Smooth muscle cell (in vitro differentiated cells): ENCODE measurements at regions not wholly inside any gene's neighbourhood (a gene's known extent, or its start where the extent isn't known, plus 50 kb on each side); places are given as distances from the start of the nearest gene placed in this dataset.
A peak's percentile ranks its signal among the peaks of the same experiment; 100 is the strongest.

Experiments
- DNase-seq: peaks from one replicate; lab custom pipeline; 2025; ENCODE audit not compliant: unreplicated experiment; lab: John Stamatoyannopoulos, UW
- H2AFZ ChIP-seq: fragments of 200-600 bp; sonication (generic); 2 replicates; pipeline ENCODE4 v1.6.0; 2016; ENCODE audit warnings: antibody characterized with exemption, low read depth, mild to moderate bottlenecking
- H3F3A ChIP-seq: fragments of 200-600 bp; sonication (generic); 2 replicates; pipeline ENCODE4 v1.6.0; 2017; ENCODE audit warnings: antibody characterized with exemption, low read depth
- H3K27ac ChIP-seq: fragments of 200-600 bp; sonication (generic); 2 replicates; pipeline ENCODE4 v1.5.1; 2016; ENCODE audit warnings: low read depth, mild to moderate bottlenecking
- H3K27me3 ChIP-seq: fragments of 200-600 bp; sonication (generic); 2 replicates; pipeline ENCODE4 v1.6.1; 2016; ENCODE audit warnings: low read depth, mild to moderate bottlenecking
- H3K36me3 ChIP-seq: fragments of 200-600 bp; sonication (generic); 2 replicates; pipeline ENCODE4 v1.5.1; 2016; ENCODE audit warnings: low read depth
- H3K4me1 ChIP-seq: fragments of 200-600 bp; sonication (generic); 2 replicates; pipeline ENCODE4 v1.5.1; 2016; ENCODE audit warnings: low read depth
- H3K4me2 ChIP-seq: fragments of 200-600 bp; sonication (generic); 2 replicates; pipeline ENCODE4 v1.6.0; 2016; ENCODE audit warnings: mild to moderate bottlenecking
- H3K4me3 ChIP-seq: fragments of 200-600 bp; sonication (generic); 2 replicates; pipeline ENCODE4 v1.5.1; 2016; ENCODE audit warnings: mild to moderate bottlenecking
- H3K79me2 ChIP-seq: fragments of 200-600 bp; sonication (generic); 2 replicates; pipeline ENCODE4 v1.6.0; 2016; ENCODE audit warnings: low read depth, mild to moderate bottlenecking
- H3K9ac ChIP-seq: fragments of 200-600 bp; sonication (generic); 2 replicates; pipeline ENCODE4 v1.6.0; 2016; ENCODE audit warnings: low read depth
- H3K9me3 ChIP-seq: fragments of 200-600 bp; sonication (generic); replicated peaks from 2 replicates; pipeline ENCODE4 v1.5.1; 2016; ENCODE audit warnings: low read depth
- H4K20me1 ChIP-seq: fragments of 200-600 bp; sonication (generic); 2 replicates; pipeline ENCODE4 v1.6.0; 2016; ENCODE audit warnings: low read depth
- WGBS: methylation state at CpG from one replicate; pipeline ENCODE4 v1.1.7; 2016; ENCODE audit warnings: low lambda C conversion rate; 5-methylcytosine and 5-hydroxymethylcytosine counted together
- TF ChIP-seq, protein P1 (sequence below): fragments of 200-600 bp; sonication (generic); IDR thresholded peaks from 2 replicates; pipeline ENCODE4 v1.5.1; 2017; ENCODE audit warnings: borderline replicate concordance, mild to moderate bottlenecking, antibody characterized with exemption; ENCODE audit not compliant: insufficient read depth, poor library complexity, severe bottlenecking

DNA sequence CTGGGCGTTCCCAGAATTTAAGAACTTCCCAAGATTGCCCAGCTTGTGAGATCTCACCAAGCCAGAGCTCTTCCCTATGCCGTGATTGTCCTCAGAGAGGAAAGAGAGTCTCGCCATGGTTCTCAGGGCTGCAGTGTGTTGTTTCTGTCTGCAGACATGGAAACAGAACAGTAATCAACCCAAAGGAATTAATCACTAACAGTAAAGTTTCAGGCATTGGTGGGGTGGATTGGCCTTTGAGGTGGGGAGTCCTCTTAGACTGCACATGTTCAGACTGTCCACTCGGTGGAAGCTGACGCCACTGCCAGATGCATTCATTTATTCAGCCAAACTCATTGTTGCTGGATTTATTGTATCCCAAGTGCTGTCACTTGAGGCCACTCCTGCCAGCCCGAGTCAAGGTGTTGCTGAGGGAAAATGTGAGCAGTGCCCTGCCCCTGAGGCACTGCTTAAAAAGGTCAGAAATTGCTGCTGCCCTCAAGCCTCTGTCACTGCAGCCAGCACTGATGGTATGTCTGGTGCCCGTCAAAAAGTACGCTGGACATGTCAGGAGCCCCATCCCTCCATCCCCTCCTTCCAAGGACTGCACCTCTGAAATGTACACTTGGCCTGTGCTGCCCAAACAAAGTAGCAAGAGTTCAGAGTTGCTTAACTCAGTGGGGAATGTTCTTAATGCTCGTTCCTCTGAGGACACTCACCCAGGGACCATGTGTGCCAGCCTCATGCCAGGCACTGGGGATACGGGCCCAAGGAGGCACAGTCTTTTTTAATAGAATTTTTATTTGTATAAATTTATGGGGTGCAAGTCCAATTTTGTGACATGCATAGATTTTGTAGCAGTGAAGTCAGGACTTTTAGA lies 201.0 kb downstream of the GLI2 start:
- H3K4me1 ChIP-seq: peaks cover 43% of the 10 kb centered on the region
- H3K36me3 ChIP-seq: no peaks in the 10 kb centered on the region
- DNase-seq: no peak
- H3K27me3 ChIP-seq: no peaks in the 10 kb centered on the region
- no peak overlapping the region for H3K4me3 ChIP-seq
- peak overlapping the region; percentile 50 for H3K4me2 ChIP-seq
- WGBS: 40% methylated on average over 10 of the region's 10 CpGs
- H3K79me2 ChIP-seq: peaks cover 6% of the 10 kb centered on the region
- TF ChIP-seq, protein P1, sequence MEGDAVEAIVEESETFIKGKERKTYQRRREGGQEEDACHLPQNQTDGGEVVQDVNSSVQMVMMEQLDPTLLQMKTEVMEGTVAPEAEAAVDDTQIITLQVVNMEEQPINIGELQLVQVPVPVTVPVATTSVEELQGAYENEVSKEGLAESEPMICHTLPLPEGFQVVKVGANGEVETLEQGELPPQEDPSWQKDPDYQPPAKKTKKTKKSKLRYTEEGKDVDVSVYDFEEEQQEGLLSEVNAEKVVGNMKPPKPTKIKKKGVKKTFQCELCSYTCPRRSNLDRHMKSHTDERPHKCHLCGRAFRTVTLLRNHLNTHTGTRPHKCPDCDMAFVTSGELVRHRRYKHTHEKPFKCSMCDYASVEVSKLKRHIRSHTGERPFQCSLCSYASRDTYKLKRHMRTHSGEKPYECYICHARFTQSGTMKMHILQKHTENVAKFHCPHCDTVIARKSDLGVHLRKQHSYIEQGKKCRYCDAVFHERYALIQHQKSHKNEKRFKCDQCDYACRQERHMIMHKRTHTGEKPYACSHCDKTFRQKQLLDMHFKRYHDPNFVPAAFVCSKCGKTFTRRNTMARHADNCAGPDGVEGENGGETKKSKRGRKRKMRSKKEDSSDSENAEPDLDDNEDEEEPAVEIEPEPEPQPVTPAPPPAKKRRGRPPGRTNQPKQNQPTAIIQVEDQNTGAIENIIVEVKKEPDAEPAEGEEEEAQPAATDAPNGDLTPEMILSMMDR: no peak
- peak overlapping the region; percentile 99 for H3K27ac ChIP-seq
- H4K20me1 ChIP-seq: no peaks in the 10 kb centered on the region
- H2AFZ ChIP-seq: no peak overlapping the region
- no peaks in the 10 kb centered on the region for H3K9me3 ChIP-seq
- H3F3A ChIP-seq: peaks cover 43% of the 10 kb centered on the region
- peak overlapping the region; percentile 71 for H3K9ac ChIP-seq

DNA sequence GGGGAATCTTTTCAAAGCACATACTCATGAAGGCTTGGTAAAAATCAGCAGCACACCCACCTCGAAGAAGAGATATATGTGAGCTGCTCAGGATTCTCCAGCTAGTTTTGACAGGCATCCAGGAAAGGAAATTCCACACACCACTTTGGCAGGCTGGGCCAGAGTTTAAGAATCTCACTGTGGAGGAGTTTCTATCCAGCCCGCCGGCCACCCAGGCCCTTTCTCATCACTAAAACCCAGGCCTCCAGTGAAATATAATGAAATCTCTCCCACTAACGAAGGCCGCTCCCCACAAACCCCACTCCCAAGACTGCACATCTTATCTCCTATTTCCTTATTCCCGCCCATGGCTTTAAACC lies 202.0 kb downstream of the GLI2 start:
- H3K9me3 ChIP-seq: no peaks in the 10 kb centered on the region
- H3K4me1 ChIP-seq: peaks cover 39% of the 10 kb centered on the region
- no peaks in the 10 kb centered on the region for H4K20me1 ChIP-seq
- no peak overlapping the region for H3K4me3 ChIP-seq
- H3K4me2 ChIP-seq: peak overlapping the region; percentile 50
- WGBS: 17% methylated on average over 6 of the region's 6 CpGs
- peak overlapping the region; percentile 71 for H3K9ac ChIP-seq
- H3K27ac ChIP-seq: peak overlapping the region; percentile 99
- H3F3A ChIP-seq: peaks cover 43% of the 10 kb centered on the region
- H3K79me2 ChIP-seq: no peaks in the 10 kb centered on the region
- no peak overlapping the region for H2AFZ ChIP-seq
- DNase-seq: no peak
- H3K27me3 ChIP-seq: no peaks in the 10 kb centered on the region
- H3K36me3 ChIP-seq: no peaks in the 10 kb centered on the region
- TF ChIP-seq, protein P1: no peak

DNA sequence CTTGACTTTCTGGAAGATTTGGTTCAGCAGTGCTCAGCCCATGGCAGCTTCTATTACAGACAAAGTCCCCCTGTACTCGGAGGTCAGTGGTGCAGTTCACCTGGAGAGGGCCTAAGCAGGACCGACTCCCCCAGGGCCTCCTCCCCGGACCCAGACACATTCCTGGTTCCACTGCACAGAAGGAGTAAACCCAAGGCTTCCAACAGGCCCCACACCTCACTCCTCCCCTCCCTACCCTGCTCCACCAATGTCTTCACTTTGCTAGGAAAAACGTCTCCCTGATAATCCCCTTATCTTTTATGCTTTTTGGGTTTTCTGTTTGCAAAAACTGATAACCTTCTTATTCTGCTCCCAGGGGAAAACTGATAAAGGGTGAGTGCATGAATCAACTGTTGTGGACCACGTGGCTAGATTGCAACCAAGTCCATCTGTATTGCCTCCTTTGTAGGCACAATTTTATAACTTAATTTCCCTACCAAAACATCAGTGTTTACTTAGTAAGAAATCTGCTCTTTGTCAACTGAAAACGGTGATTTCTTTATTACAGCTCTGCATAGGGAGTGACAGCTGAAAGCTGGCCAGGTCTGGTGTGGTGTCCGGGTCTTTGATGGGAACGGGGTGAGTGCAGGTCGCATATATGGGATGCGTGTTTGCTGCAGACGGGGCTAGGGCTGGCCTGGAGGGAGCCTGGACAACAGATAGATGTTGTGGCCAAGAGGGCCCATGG lies 202.5 kb downstream of the GLI2 start:
- H2AFZ ChIP-seq: no peak overlapping the region
- peak overlapping the region; percentile 99 for H3K27ac ChIP-seq
- no peak overlapping the region for H3K4me3 ChIP-seq
- no peaks in the 10 kb centered on the region for H3K27me3 ChIP-seq
- peak overlapping the region; percentile 71 for H3K9ac ChIP-seq
- H3F3A ChIP-seq: peaks cover 48% of the 10 kb centered on the region
- peaks cover 38% of the 10 kb centered on the region for H3K4me1 ChIP-seq
- TF ChIP-seq, protein P1: no peak
- no peaks in the 10 kb centered on the region for H4K20me1 ChIP-seq
- no peaks in the 10 kb centered on the region for H3K36me3 ChIP-seq
- H3K4me2 ChIP-seq: peak overlapping the region; percentile 50
- H3K79me2 ChIP-seq: peaks cover 5% of the 10 kb centered on the region
- DNase-seq: no peak
- no peaks in the 10 kb centered on the region for H3K9me3 ChIP-seq
- 5% methylated on average over 11 of the region's 11 CpGs for WGBS
